ENCODE measurements at regions not wholly inside any gene's neighbourhood (a gene's known extent, or its start where the extent isn't known, plus 50 kb on each side); places are given as distances from the start of the nearest gene placed in this dataset.
"Not testable (repeated sequence)": the region's sequence is repeated elsewhere in the genome, so short reads cannot be mapped to it uniquely, and the experiment has no call there.

- H3K4me2 ChIP-seq (ENCODE audit: low read depth, low read length, poor library complexity, severe bottlenecking), result no peak overlapping the region
- H3K9me2 ChIP-seq (replicated peaks; ENCODE audit: insufficient read depth, low read length), result no peaks in the 10 kb centered on the region
- H3K27me3 ChIP-seq (ENCODE audit: low read length), result no peaks in the 10 kb centered on the region
- H2AFZ ChIP-seq (ENCODE audit: low read depth, low read length, severe bottlenecking), result no peak overlapping the region
- H3K27ac ChIP-seq (ENCODE audit: low read depth, low read length), result no peak overlapping the region
- H4K20me1 ChIP-seq (ENCODE audit: low read depth, low read length), result no peaks in the 10 kb centered on the region
- H3F3A ChIP-seq (ENCODE audit: insufficient read depth), result no peaks in the 10 kb centered on the region
- no peaks in the 10 kb centered on the region for H3K36me3 ChIP-seq (ENCODE audit: low read length)
- H3K79me2 ChIP-seq (ENCODE audit: insufficient read depth, low read length), result no peaks in the 10 kb centered on the region
- H3K9ac ChIP-seq (ENCODE audit: low read length), result no peak overlapping the region
- TF ChIP-seq, protein P1, sequence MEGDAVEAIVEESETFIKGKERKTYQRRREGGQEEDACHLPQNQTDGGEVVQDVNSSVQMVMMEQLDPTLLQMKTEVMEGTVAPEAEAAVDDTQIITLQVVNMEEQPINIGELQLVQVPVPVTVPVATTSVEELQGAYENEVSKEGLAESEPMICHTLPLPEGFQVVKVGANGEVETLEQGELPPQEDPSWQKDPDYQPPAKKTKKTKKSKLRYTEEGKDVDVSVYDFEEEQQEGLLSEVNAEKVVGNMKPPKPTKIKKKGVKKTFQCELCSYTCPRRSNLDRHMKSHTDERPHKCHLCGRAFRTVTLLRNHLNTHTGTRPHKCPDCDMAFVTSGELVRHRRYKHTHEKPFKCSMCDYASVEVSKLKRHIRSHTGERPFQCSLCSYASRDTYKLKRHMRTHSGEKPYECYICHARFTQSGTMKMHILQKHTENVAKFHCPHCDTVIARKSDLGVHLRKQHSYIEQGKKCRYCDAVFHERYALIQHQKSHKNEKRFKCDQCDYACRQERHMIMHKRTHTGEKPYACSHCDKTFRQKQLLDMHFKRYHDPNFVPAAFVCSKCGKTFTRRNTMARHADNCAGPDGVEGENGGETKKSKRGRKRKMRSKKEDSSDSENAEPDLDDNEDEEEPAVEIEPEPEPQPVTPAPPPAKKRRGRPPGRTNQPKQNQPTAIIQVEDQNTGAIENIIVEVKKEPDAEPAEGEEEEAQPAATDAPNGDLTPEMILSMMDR (IDR thresholded peaks at IDR 0.05; ENCODE audit: insufficient read depth, low read length, poor library complexity, severe bottlenecking), result no peak
- TF ChIP-seq EZH2phosphoT487 (conservative IDR thresholded peaks at IDR 0.05; ENCODE audit: low read length), result no peak
- no peaks in the 10 kb centered on the region for H3K9me3 ChIP-seq (ENCODE audit: insufficient read depth, low read length)
- H3K4me3 ChIP-seq (ENCODE audit: insufficient read depth, low read length, poor library complexity, severe bottlenecking), result no peak overlapping the region
These were observed 274.2 kb downstream of the TTC6 start for GRCh38 chr14:37869633-37870032.

- Histone ChIP-seq H4K20me1 (ENCODE audit: low read depth, low read length) (no peaks in the 10 kb centered on the region), H2AFZ (ENCODE audit: low read depth, low read length, severe bottlenecking) (no peak overlapping the region), H3K27me3 (ENCODE audit: low read length) (no peaks in the 10 kb centered on the region), H3K9me2 (replicated peaks; ENCODE audit: insufficient read depth, low read length) (no peaks in the 10 kb centered on the region), H3F3A (ENCODE audit: insufficient read depth) (no peaks in the 10 kb centered on the region), H3K4me2 (ENCODE audit: low read depth, low read length, poor library complexity, severe bottlenecking) (no peak overlapping the region), H3K36me3 (ENCODE audit: low read length) (no peaks in the 10 kb centered on the region), H3K79me2 (ENCODE audit: insufficient read depth, low read length) (no peaks in the 10 kb centered on the region), H3K27ac (ENCODE audit: low read depth, low read length) (no peak overlapping the region), H3K9ac (ENCODE audit: low read length) (no peak overlapping the region), H3K9me3 (ENCODE audit: insufficient read depth, low read length) (no peaks in the 10 kb centered on the region), H3K4me3 (ENCODE audit: insufficient read depth, low read length, poor library complexity, severe bottlenecking) (no peak overlapping the region)
- TF ChIP-seq, protein P1 (IDR thresholded peaks at IDR 0.05; ENCODE audit: insufficient read depth, low read length, poor library complexity, severe bottlenecking), result no peak
- no peak for TF ChIP-seq EZH2phosphoT487 (conservative IDR thresholded peaks at IDR 0.05; ENCODE audit: low read length)
These were observed 274.7 kb downstream of the TTC6 start for GRCh38 chr14:37870170-37870569.

DNA sequence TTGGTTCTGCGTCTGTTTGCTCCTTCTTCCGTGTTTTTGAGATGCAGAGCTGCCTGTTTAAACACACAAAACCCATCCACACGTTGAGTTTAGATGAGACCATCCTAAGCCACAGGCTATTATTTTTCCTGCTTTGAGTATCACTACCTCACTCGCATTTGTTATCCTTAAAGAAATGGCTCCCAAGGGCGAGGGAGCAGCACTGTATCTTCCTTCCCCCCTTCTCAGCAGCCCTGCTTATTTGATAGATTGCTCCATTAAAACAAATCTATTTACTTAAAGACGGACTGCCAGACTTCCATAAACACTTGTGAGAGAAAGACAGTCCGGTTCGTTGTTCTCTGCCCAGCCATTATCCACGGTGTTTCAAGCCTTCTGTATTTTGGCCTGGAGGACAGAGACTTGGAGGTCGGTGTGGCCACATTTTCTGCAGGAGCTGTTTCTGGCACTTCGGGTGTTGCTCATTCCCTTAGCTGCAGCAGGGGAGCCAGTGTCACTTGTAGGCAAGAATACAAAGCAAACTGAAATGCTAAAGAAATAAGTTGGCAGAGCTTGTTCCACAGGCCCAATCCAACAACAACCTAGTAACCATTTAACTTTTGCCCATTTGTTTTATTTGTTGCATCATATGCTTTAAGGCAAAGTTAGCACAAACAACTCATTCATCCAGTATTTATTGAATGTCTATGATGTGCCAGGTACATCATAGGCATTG is 275.4 kb downstream of the TTC6 start:
- Histone ChIP-seq H3K4me2 (ENCODE audit: low read depth, low read length, poor library complexity, severe bottlenecking) (no peak overlapping the region), H3F3A (ENCODE audit: insufficient read depth) (no peaks in the 10 kb centered on the region), H3K9me2 (replicated peaks; ENCODE audit: insufficient read depth, low read length) (no peaks in the 10 kb centered on the region), H3K36me3 (ENCODE audit: low read length) (no peaks in the 10 kb centered on the region), H4K20me1 (ENCODE audit: low read depth, low read length) (no peaks in the 10 kb centered on the region), H3K27ac (ENCODE audit: low read depth, low read length) (no peak overlapping the region), H3K79me2 (ENCODE audit: insufficient read depth, low read length) (no peaks in the 10 kb centered on the region), H3K9ac (ENCODE audit: low read length) (no peak overlapping the region), H3K9me3 (ENCODE audit: insufficient read depth, low read length) (no peaks in the 10 kb centered on the region), H2AFZ (ENCODE audit: low read depth, low read length, severe bottlenecking) (no peak overlapping the region), H3K27me3 (ENCODE audit: low read length) (no peaks in the 10 kb centered on the region), H3K4me3 (ENCODE audit: insufficient read depth, low read length, poor library complexity, severe bottlenecking) (no peak overlapping the region)
- TF ChIP-seq EZH2phosphoT487 (conservative IDR thresholded peaks at IDR 0.05; ENCODE audit: low read length), result no peak
- TF ChIP-seq, protein P1 (IDR thresholded peaks at IDR 0.05; ENCODE audit: insufficient read depth, low read length, poor library complexity, severe bottlenecking), result no peak

GRCh38 chr14:37874065-37874428 is 278.6 kb downstream of the TTC6 start:
- H3K27ac ChIP-seq (ENCODE audit: low read depth, low read length); H3K79me2 ChIP-seq (ENCODE audit: insufficient read depth, low read length); H2AFZ ChIP-seq (ENCODE audit: low read depth, low read length, severe bottlenecking); H3F3A ChIP-seq (ENCODE audit: insufficient read depth); H3K9me3 ChIP-seq (ENCODE audit: insufficient read depth, low read length); H3K36me3 ChIP-seq (ENCODE audit: low read length); H3K27me3 ChIP-seq (ENCODE audit: low read length); H3K9me2 ChIP-seq (replicated peaks; ENCODE audit: insufficient read depth, low read length); H3K9ac ChIP-seq (ENCODE audit: low read length); H3K4me2 ChIP-seq (ENCODE audit: low read depth, low read length, poor library complexity, severe bottlenecking); H3K4me3 ChIP-seq (ENCODE audit: insufficient read depth, low read length, poor library complexity, severe bottlenecking); H4K20me1 ChIP-seq (ENCODE audit: low read depth, low read length): not testable (repeated sequence)
